GM21825 (cell line): ENCODE measurements at regions not wholly inside any gene's neighbourhood (a gene's known extent, or its start where the extent isn't known, plus 50 kb on each side); places are given as distances from the start of the nearest gene placed in this dataset.
"Not testable (repeated sequence)": the region's sequence is repeated elsewhere in the genome, so short reads cannot be mapped to it uniquely, and the experiment has no call there.

ENCODE experiments used
- ATAC-seq: cut with Tn5 transposase; IDR thresholded peaks from one replicate; pipeline ENCODE4 v1.9.1; 2021; ENCODE audit warnings: mild to moderate bottlenecking, moderate library complexity; ENCODE audit not compliant: unreplicated experiment

DNA sequence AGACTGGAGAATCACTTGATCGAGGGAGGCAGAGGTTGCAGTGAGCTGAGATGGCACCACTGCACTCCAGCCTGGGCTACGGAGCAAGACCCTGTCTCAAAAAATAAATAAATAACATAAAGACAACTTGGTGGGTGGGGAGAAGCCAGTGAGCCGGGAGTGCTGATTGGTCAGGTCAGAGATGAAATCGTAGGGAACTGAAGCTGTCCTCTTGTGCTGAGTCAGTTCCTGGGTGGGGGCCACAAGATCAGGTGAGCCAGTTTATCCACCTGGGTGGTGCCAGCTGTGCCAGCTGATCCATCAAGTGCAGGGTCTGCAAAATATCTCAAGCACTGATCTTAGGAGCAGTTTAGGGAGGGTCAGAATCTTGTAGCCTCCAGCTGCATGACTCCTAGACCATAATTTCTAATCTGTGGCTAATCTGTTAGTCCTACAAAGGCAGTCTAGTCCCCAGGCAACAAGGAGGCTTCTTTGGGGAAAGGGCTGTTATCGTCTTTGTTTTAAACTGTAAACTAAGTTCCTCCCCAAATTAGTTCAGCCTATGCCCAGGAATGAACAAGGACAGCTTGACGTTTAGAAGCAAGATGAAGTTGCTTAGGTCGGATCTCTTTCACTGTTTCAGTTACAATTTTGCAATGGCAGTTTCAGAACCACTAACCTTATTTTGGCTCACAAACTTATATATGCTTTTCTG lies 221.5 kb upstream of the MYLIP start:
- not testable (repeated sequence) for ATAC-seq

DNA sequence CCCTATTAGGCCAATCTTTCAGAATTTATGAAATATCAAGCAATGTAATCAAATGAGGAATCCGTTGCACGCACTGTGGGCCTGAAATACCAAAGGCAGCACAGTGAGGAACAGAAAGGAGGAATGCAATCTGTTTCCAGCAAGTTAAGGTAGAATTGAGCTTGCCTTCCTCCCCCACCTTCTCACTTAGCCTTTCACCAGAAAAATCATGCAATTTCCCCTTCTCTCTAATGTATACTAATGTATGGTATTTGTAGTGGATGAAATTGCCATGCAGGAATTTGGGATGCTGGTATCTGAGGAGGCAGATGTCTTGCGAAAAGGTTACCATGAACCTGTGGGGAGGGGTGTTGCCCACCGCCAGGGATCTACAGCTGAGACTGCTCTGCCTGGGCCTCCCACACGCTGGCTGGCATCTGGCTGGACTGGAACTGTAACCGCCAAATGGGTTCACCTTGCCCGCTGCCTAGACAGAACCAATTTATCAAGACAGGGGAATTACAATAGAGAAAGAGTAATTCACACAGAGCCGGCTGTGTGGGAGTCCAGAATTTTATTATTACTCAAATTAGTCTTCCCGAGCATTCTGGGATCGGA lies 222.4 kb upstream of the MYLIP start:
- no peak for ATAC-seq

DNA sequence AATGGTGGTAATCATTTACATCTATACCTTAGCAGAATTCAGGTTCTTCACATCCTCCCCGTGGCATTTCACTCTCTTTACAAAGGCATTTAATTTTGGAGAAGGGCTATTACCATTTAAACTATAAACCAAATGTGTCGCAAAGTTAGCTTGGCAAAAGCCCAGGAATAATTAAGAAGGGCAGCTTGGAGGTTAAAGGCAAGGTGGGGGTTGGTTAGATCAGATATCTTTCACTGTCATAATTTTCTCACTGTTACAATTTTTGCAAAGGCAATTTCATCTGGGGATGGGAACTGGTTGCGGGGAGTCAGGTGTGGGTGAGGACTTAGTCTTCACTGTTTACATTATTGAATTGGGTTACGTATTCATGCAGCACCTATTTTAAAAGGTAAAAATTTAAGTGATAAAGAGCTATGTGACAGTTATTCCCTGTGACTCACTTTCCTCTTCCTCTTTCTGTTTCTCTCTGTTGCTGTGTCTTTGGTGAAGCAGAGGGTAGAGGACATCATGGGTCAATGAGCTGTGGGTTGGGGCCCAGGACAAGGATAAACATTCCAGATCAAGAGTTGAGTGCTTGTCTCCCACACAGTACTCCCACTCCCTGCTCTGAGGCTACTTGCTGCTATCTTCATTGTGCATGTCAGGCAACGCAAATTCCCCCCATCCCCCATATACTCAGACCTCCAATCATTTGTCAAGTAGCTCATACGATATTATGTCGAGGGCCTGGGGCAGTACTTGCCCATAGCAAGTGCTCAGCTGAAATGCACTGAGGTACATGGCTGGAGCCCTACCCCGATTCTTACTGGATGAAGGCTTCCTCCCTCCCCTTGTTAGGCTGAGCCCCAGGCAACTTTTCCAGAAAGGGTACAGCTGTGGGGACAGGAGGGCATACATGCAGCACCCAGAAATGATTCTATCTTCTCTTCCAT lies 223.1 kb upstream of the MYLIP start:
- no peak for ATAC-seq

DNA sequence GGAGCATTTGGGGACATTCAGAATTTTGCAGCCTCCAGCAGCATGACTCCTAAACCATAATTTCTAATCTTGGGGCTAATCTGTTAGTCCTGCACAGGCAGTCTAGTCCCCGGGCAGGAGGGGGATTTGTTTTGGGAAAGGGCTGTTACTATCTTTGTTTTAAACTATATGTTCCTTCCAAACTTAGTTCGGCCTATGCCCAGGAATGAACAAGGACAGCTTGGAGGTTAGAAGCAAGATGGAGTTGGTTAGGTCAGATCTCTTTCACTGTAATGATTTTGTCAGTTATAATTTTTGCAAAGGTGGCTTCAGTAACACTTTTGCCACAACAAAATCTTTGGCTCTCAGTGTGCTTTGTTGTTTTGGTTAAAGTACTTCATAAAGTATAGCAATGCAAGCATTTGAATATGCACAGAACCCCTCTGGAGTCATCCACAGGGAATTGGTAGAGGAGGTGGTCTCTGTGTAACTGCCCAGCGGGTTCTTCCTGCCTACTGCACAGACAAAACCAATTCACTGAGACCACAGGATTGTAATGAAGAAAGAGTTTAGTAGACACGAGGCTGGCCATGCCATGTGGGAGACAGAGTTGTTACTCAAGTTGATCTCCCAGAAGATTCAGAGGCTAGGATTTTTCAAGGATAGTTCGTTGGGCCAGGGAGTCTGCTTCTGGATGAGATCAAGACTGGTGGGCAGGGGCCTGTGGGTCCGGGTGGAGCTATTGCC lies 224.1 kb upstream of the MYLIP start:
- no peak for ATAC-seq

DNA sequence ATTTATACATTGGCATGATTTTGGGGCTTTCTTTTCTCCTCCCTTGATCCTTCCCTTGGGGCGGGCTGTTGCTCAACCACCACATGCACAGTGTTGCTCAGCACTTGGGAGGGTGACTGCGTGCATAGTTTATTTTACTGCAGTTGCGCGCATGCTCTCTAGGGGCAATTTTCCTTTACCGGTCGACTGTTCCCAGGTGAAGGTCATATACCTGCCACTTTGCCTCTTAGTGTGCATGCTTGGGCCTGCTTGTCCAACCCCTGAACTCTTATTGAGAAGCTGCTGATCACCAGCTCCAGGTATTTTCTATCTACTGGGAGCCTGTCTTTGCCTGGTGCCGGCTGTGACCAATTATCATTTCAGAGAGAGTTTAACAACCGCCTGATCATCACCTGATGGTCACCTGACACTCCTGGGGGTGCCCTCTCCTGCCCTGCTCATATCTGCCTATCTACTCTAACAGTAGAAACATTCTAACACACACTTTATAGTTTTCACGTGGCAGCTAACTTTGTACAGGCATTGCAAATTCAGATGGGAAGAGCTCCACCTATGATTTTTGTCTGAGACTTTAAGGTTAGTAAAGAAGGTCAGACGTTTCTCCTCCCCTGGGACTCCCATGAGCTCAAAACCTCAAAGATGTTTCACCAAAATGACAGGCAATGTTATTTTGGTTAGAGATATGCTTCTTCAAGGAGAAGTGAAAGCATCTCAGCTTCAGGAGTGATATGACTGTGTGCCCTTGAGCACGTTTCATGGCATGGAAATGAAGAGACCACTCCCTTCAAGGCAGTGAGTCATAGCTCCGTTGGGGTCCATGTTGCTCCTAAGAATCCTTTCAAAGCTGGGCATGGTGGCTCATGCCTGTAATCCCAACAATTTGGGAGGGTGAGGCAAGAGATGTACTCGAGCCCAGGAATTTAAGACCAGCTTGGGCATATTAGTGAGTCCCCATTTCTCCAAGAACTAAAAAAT lies 227.5 kb upstream of the MYLIP start:
- peak; percentile 87 for ATAC-seq

DNA sequence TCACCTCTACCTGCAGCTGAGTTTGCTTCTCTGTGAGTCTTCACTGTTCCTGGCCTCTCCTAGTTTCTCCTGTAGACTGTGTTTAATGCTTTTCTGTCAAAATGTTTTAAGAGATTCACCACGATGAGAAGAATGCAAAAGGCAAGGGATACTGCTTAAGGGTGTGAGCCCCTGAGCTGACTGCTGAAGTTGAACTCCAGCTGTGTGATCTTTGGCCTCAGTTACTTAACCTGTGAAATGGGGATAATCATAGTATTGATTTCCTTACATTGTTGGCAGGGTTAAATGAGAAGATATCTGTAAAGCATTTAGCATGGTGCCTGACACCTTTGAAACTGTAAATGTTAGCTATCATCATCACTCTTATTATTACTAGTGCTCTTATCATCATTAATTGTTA lies 230.2 kb upstream of the MYLIP start:
- no peak for ATAC-seq

DNA sequence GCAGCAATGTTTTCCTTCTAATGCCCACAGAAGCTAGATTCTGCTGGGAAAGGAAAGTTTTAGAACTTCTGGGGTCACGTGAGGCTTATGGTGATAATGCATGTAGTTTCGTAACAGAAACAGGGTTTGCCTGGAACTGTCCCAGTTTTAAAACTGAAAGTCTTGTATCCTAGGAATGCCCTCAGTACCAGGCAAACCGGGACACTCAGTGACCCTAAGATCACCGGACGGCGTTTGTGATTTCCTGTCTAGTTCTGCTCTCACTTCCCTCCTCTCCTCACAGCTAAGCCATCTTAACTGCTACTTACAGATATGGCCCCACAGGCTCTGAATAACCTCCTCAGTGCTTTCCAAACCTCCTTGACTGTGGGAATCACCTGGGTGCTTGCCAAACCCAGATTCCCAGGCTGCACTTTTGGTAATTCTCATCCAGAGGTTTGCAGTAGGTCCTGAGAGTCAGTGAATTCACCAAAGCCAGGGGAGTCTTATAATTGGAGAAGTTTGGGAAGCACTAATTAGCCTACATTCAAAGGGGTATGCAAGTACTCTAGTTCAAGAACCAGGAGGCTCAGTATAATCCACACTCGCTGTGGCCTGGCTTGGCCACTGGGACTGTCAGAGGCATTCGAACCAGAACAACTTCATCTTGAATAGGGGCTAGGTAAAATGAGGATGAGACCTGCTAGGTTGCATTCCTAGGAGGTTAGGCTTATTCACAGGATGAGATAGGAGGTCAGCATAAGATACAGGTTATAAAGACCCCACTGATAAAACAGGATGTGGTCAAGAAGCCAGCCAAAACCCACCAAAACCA lies 231.6 kb upstream of the MYLIP start:
- no peak for ATAC-seq

DNA sequence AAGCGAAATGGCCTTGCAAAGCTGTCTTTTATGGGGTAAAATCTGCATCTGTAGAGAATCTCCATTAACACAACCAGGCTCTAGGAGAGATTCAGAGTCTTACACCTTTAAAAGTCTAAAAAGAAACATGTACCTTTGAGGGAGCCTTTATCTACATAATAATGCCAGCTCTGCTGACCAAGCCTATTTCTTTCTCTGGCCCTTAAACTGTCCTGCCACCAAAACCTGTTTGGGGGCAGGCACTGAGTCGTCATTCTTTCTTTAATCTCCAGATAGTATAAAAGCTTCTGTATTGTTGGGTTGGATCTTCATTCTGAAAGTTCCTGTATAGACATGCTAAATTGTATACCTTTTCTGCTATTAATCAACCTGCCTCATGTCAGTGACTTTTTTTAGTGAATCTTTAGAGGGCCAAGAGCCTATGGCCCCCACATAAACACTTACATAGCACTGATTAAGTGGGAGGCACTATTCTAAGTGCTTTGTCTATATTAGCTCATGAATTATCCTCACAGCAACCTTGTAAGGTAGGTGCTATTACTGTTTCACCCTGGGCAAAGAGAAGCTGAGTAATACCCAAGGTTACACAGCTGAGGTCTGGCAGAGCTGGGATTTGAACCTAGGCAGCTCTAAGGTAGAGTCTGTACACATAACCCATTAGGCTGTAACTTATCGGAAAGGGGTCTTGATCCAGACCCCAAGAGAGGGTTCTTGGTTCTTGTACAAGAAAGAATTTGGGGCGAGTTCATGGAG lies 232.3 kb upstream of the DTNBP1 start:
- ATAC-seq: no peak

DNA sequence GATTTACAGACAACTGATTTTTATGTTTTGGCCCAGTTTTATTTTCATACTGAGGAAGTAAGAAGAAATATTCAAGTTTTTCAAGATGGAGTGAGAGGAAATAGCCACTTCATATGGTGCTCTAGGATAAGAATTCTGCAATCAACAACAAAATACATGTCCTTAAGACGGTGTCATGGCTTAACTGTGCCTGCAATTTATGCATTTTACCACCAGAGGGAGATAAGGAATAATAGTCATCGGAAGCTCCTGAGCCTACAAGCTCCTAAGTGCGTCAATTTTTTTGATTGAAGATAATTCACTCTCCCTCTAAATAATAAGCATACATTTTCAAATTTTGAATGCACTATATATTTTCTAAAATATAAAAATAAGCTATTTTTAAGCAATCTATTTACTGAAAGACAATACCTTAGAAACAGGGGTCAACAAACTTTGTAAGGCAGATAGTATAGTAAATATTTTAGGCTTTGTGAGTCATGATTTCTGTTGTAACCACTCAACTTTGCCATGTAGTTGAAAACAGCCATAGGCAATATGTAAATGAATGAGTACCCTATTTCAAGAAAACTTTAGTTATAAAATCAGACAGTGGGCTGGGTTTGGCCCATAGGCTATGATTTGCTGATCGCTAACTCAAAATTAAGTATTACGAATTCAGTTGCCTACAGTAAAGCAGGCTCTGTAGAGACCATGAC lies 230.9 kb upstream of the DTNBP1 start:
- no peak for ATAC-seq

DNA sequence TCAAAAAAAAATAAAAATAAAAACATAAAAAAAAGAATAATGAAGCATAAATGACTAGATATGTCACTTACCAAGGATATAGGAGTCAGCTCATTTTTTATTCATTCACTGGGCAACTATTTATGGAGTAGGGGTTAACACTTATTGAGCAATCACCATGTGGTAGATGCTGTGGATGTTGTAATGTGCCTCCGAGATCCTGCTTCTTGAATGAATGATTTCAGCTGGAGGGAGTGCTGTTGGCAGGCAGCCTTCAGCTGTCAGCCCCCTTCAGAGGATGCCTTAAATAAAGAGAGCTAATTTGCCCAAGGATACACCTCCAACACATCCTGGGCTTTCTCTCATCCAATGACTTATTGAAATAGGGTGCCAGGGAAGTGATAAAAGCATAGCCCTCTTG lies 229.5 kb upstream of the DTNBP1 start:
- ATAC-seq: no peak

DNA sequence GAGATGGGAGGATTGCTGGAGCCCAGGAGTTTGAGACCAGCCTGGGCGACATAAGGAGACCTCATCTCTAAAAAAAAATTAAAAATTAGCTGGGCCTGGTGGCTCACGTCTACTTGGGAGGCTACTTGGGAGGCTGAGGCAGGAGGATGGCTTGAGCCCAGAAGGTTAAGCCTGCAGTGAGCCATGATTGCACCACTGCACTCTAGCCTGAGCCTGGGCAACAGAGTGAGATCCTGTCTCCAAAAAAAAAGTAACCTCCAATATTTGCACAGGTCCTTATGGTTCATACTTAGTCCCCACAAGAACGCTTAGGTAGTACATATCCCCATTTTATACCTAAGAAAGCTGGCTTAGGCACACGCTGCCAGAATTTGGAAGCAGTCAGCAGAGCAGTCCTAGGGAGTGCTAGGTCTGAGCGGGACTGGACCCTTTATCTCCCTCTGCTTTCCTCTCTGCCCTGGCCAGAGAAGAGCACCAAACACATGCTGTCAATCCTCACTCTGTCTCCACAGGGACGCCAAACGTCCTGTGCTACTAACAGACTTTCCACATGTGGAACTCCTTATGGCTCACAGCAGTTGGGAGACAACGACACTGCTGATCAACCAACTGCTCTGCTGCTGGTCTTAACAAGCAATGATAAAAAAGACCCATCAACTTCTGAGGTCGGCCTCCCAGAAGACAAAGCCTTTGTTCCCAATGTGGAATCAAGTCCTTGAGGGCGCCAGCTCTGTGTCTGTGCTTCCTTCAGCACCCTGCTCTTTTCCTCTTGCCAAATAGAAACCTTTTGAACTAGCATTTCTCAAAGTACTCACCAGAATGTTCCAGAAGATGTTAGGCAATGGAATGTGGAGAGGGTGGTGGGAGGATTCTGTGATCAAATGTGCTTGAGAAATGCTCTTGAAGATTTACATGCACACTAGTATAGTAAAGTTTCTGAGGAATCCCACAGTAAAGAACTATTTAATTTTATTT lies 226.3 kb upstream of the DTNBP1 start:
- ATAC-seq: no peak

DNA sequence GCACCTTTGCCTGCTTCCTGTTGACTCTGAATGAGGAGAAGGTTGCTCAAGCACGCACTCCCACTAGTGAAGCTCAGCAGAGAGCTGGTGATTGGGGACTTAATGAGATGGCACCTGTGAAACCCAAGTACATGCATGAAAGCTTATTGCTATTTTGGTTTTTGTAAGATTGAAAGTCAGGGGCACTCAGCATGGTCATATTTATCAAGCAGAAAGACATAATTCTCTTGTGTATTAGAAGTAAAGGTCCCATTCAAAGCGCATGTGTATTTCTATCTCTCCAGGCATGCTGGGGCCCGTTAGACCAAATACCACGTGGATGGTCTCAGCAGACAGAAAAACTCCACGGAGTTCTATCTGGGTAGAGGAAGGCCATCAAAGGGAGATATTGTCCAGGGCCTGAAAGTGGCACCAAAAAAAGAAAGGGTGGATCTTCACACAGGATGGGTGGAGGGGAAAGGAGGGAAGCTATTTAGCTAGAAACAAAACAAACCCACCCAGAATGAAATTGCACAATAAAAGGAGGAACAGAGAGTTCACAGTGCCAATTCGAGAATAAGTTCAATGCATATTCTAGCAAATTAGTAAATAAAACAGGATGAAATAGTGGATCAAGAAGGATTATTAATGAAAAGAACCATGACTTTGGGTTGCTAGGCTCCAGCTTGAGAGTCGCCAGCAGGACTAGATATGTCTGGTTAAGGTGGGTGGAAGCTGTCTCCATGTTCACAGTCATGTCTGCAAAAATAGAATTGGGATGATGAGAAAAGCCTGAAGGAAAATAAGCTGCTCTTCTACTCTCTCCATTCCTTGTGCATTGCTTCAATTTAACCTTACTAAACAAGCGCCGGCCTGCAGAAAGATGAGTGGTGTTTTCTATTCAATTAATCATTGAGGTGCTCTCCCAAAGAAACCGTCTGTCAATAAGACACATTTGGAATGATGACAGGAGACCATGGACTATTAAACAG lies 224.9 kb upstream of the DTNBP1 start:
- no peak for ATAC-seq

DNA sequence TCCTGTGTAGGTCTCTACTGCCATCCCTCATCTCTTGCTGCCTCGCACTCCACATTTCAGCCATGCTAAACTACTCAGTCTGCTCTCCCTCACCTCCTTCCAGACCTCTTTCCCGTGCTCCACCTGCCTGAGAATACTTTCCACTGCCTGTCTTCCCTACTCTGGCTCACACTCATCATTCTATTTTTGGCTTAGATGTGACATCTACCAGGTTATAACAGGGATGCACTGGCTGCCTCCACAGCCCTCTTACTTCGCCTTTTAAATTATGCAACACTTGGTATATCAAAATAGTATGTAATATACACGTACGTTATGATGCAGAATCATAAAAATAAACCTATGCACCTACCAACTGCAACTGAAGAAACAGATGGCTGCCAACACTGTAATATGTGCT lies 222.8 kb upstream of the DTNBP1 start:
- ATAC-seq: no peak

DNA sequence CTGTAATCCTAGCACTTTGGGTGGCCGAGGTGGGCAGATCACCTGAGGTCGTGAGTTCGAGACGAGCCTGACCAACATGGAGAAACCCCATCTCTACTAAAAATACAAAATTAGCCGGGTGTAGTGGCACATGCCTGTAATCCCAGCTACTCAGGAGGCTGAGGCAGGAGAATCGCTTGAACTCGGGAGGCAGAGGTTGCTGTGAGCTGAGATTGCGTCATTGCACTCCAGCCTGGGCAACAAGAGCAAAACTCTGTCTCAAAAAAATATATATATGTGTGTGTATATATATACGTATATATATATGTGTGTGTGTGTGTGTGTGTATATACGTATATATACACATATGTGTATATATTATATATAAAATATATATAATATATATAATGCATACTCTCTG lies 220.8 kb upstream of the DTNBP1 start:
- not testable (repeated sequence) for ATAC-seq

DNA sequence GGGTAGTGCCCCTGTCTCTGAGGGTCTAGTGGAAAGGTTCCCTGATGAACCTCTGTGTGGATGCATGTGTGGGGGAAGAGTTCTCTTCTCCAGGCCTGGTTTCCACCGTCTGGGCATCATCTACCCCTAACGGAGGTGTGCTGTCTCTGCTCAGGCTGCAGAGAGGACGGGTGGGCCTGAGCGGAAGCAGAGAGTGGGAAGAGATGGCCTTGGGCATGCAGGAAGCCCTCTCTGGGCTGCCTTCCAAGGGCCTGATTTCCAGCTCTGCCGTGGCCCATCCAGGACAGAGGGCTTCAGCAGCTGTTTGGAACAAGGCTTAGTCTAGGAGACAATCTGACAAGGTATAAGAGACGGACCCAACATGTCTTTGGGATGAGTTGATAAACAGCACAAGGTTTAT lies 220.1 kb upstream of the DTNBP1 start:
- ATAC-seq: no peak

DNA sequence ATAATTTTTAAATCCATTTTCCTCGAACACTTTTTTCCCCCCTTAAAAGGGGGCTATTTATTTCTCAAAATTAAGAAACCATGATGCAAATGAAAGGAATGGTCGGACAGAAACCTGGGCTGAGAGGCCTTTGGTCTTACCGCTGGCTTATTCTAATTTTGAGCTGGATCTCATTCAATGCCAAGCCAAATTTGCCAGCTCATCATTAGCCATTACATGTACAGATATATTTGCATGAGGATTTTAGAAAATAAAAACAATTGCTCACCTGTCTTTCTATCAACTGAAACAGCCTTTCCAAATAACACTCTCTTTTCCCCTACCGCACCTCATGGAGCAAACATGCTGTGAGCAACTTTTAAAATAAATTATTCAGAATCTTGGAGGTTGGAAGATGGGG lies 219.5 kb upstream of the DTNBP1 start:
- ATAC-seq: no peak
